ENCODE measurements at regions not wholly inside any gene's neighbourhood (a gene's known extent, or its start where the extent isn't known, plus 50 kb on each side); places are given as distances from the start of the nearest gene placed in this dataset.
A peak's percentile ranks its signal among the peaks of the same experiment; 100 is the strongest.
"Not testable (repeated sequence)": the region's sequence is repeated elsewhere in the genome, so short reads cannot be mapped to it uniquely, and the experiment has no call there.

GRCh38 chr7:26087321-26088091, 64.5 kb upstream of the NFE2L3 start:
- H2AFZ ChIP-seq (ENCODE audit: low read depth, low read length), result no peak overlapping the region
- no peak for TF ChIP-seq CTCF (IDR thresholded peaks at IDR 0.05; ENCODE audit: borderline replicate concordance, extremely low read depth, low read length, poor library complexity, severe bottlenecking)
- TF ChIP-seq EZH2 (IDR thresholded peaks at IDR 0.05; ENCODE audit: borderline replicate concordance, low read depth, low read length, severe bottlenecking), result no peak
- no peak for ATAC-seq (ENCODE audit: insufficient read depth, low read depth)
- H3K9ac ChIP-seq (ENCODE audit: low read depth, low read length), result no peak overlapping the region
- H3K27me3 ChIP-seq (ENCODE audit: insufficient read depth, low read length, poor library complexity), result peaks cover 8% of the 10 kb centered on the region
- no peak overlapping the region for H3K27ac ChIP-seq (ENCODE audit: low read length)
- no peak for DNase-seq
- H3K79me2 ChIP-seq (ENCODE audit: insufficient read depth, low read length), result no peaks in the 10 kb centered on the region
- H3K4me2 ChIP-seq (ENCODE audit: insufficient read depth, low read length), result no peak overlapping the region
- no peak overlapping the region for H3K4me3 ChIP-seq (ENCODE audit: low read depth in 1 of 2, low read length in 2 of 2)
- no peaks in the 10 kb centered on the region for H4K20me1 ChIP-seq (ENCODE audit: insufficient read depth, low read length)
- no peaks in the 10 kb centered on the region for H3K4me1 ChIP-seq (ENCODE audit: insufficient read depth, low read length)
- no peaks in the 10 kb centered on the region for H3K9me3 ChIP-seq (ENCODE audit: insufficient read depth, low read length, severe bottlenecking)
- H3K36me3 ChIP-seq (ENCODE audit: insufficient read depth, low read length), result no peaks in the 10 kb centered on the region

DNA sequence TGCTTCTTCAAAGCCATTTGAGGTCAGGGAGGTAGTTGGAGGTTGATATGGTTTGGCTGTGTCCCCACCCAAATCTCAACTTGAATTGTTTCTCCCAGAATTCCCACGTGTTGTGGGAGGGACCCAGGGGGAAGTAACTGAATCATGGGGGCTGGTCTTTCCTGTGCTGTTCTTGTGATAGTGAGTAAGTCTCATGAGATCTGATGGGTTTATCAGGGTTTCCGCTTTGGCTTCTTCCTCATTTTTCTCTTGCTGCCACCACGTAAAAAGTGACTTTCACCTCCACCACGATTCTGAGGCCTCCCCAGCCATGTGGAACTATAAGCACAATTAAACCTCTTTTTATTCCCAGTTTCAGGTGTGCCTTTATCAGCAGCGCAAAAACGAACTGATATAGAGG, 62.5 kb upstream of the NFE2L3 start:
- not testable (repeated sequence) for H2AFZ ChIP-seq (ENCODE audit: low read depth, low read length); H3K27me3 ChIP-seq (ENCODE audit: insufficient read depth, low read length, poor library complexity); H3K4me3 ChIP-seq (ENCODE audit: low read depth in 1 of 2, low read length in 2 of 2); H3K36me3 ChIP-seq (ENCODE audit: insufficient read depth, low read length); H3K9me3 ChIP-seq (ENCODE audit: insufficient read depth, low read length, severe bottlenecking); H3K4me1 ChIP-seq (ENCODE audit: insufficient read depth, low read length); H3K9ac ChIP-seq (ENCODE audit: low read depth, low read length); DNase-seq; ATAC-seq (ENCODE audit: insufficient read depth, low read depth); H3K4me2 ChIP-seq (ENCODE audit: insufficient read depth, low read length); H3K79me2 ChIP-seq (ENCODE audit: insufficient read depth, low read length); H4K20me1 ChIP-seq (ENCODE audit: insufficient read depth, low read length); H3K27ac ChIP-seq (ENCODE audit: low read length)

DNA sequence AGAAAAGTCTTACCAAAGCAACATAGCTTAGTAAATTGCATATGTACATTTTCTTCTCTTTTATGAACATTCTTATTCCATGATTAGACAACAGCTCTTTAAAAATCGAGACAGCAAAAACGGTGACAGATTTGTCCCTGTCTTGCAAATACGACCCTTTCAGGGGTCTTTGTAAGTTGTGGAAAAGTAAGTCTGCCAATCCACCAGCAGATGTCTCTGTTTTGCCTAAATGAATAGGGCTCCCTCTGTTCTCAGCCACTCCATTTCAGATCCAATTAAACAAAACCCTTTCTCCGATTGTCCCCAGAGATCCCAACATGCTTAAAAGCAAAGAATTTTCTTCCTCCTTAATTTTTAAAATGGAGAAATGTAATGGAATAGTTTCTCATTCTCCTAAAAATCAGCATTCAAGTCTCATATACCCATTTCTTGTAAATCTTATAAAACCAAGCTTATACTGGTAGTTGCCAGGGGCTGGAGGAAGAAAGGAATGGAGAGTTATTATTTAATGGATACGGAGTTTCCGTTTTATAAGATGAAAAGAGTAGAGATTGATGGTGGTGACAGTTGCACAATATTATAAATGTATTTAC, 61.0 kb upstream of the NFE2L3 start:
- no peaks in the 10 kb centered on the region for H3K4me1 ChIP-seq (ENCODE audit: insufficient read depth, low read length)
- H3K4me2 ChIP-seq (ENCODE audit: insufficient read depth, low read length), result no peak overlapping the region
- no peaks in the 10 kb centered on the region for H4K20me1 ChIP-seq (ENCODE audit: insufficient read depth, low read length)
- no peaks in the 10 kb centered on the region for H3K9me3 ChIP-seq (ENCODE audit: insufficient read depth, low read length, severe bottlenecking)
- H3K36me3 ChIP-seq (ENCODE audit: insufficient read depth, low read length), result no peaks in the 10 kb centered on the region
- ATAC-seq (ENCODE audit: insufficient read depth, low read depth) (peak; percentile 86), DNase-seq (peak; percentile 24)
- H3K9ac ChIP-seq (ENCODE audit: low read depth, low read length), result no peak overlapping the region
- no peaks in the 10 kb centered on the region for H3K79me2 ChIP-seq (ENCODE audit: insufficient read depth, low read length)
- no peak overlapping the region for H2AFZ ChIP-seq (ENCODE audit: low read depth, low read length)
- no peaks in the 10 kb centered on the region for H3K27me3 ChIP-seq (ENCODE audit: insufficient read depth, low read length, poor library complexity)
- H3K27ac ChIP-seq (ENCODE audit: low read length), result no peak overlapping the region
- TF ChIP-seq CTCF (IDR thresholded peaks at IDR 0.05; ENCODE audit: borderline replicate concordance, extremely low read depth, low read length, poor library complexity, severe bottlenecking), result peak; percentile 80
- TF ChIP-seq EZH2 (IDR thresholded peaks at IDR 0.05; ENCODE audit: borderline replicate concordance, low read depth, low read length, severe bottlenecking), result no peak
- no peak overlapping the region for H3K4me3 ChIP-seq (ENCODE audit: low read depth in 1 of 2, low read length in 2 of 2)

DNA sequence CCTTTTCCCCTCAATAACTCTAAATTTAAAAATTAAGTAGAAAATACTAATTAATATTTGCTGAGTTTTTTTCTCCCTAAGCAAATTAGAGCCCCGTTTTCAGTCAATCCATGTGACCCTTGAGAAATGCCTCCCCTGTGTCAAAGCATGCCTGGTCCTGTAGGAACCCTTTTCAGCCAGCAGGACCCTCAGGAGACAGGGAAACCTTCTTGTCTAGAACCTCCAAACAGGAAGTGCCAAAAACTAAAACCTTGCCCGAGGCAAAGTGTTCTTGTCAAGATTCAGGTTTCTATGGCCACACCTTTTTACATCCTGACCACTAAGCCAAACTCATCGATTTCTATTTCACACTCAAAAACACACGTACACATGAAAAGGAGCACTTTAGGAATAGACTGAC, 60.1 kb upstream of the NFE2L3 start:
- no peak overlapping the region for H2AFZ ChIP-seq (ENCODE audit: low read depth, low read length)
- no peak overlapping the region for H3K4me3 ChIP-seq (ENCODE audit: low read depth in 1 of 2, low read length in 2 of 2)
- TF ChIP-seq CTCF (IDR thresholded peaks at IDR 0.05; ENCODE audit: borderline replicate concordance, extremely low read depth, low read length, poor library complexity, severe bottlenecking), result peak; percentile 16
- TF ChIP-seq EZH2 (IDR thresholded peaks at IDR 0.05; ENCODE audit: borderline replicate concordance, low read depth, low read length, severe bottlenecking), result no peak
- H3K27me3 ChIP-seq (ENCODE audit: insufficient read depth, low read length, poor library complexity), result no peaks in the 10 kb centered on the region
- no peak overlapping the region for H3K9ac ChIP-seq (ENCODE audit: low read depth, low read length)
- no peaks in the 10 kb centered on the region for H3K79me2 ChIP-seq (ENCODE audit: insufficient read depth, low read length)
- H3K4me2 ChIP-seq (ENCODE audit: insufficient read depth, low read length), result no peak overlapping the region
- H3K27ac ChIP-seq (ENCODE audit: low read length), result no peak overlapping the region
- peak; percentile 49; the same call in 2 of the 3 replicates for ATAC-seq (ENCODE audit: insufficient read depth, low read depth)
- no peaks in the 10 kb centered on the region for H4K20me1 ChIP-seq (ENCODE audit: insufficient read depth, low read length)
- peaks cover 3% of the 10 kb centered on the region; the same call in 1 of the 2 replicates for H3K4me1 ChIP-seq (ENCODE audit: insufficient read depth, low read length)
- no peaks in the 10 kb centered on the region for H3K36me3 ChIP-seq (ENCODE audit: insufficient read depth, low read length)
- DNase-seq, result no peak
- H3K9me3 ChIP-seq (ENCODE audit: insufficient read depth, low read length, severe bottlenecking), result no peaks in the 10 kb centered on the region
